Activated naive CD4-positive, alpha-beta T cell treated with anti-CD3 and anti-CD28 coated beads, Interleukin-2, amount 50 U/mL, for 72 hours (primary cell): ENCODE measurements at regions not wholly inside any gene's neighbourhood (a gene's known extent, or its start where the extent isn't known, plus 50 kb on each side); places are given as distances from the start of the nearest gene placed in this dataset.

Experiments used
- ATAC-seq, 2 donors: fragments of 150-1000 bp; cut with Tn5 transposase; 2 replicates each; pipeline ENCODE4 v1.10.0; 2021; ENCODE audit warnings: mild to moderate bottlenecking in 2 of 2, moderate library complexity in 2 of 2
- DNase-seq, 2 donors: peaks; one replicate each; pipeline ENCODE4 v3.0.0; 2021 to 2022; ENCODE audit warnings: low spot score in 2 of 2
- H3K27ac Mint-ChIP-seq, 2 donors: one replicate each; pipeline ENCODE4 v1.8.0; 2022; ENCODE audit warnings: mild to moderate bottlenecking in 2 of 2, mixed read lengths in 2 of 2
- H3K36me3 Mint-ChIP-seq, 2 donors: one replicate each; pipeline ENCODE4 v1.8.0; 2022; ENCODE audit warnings: mixed read lengths in 2 of 2
- H3K9me3 Mint-ChIP-seq, 2 donors: one replicate each; pipeline ENCODE4 v1.8.0; 2022; ENCODE audit warnings: mixed read lengths in 2 of 2

DNA sequence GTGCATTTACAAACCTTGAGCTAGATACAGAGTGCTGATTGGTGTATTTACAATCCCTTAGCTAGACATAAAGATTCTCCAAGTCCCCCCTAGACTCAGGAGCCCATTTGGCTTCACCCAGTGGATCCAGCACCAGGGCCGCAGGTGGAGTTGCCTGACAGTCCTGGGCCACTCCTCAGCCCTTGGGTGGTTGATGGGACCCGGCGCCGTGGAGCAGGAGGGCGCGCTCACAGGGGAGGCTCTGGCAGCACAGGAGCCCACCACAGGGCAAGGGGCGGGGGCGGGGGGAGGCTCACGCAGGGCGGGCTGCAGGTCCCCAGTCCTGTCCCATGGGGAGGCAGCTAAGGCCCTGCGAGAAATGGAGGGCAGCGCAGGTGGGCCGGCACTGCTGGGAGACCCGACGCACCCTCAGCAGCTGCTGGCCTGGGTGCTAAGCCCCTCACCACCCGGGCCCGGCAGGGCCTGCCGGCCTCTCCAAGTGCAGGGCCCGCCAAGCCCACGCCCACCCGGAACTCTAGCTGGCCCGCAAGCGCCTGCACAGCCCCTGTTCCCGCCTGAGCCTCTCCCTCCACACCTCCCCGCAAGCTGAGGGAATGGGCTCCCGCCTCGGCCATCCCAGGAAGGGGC, 613.5 kb downstream of the TLE4 start:
- H3K9me3 Mint-ChIP-seq, result peaks cover 0 to 3% of the 10 kb centered on the region in 2 donors
- DNase-seq, result no peak
- H3K27ac Mint-ChIP-seq, result no peak overlapping the region
- ATAC-seq, result no peak
- H3K36me3 Mint-ChIP-seq, result no peaks in the 10 kb centered on the region

DNA sequence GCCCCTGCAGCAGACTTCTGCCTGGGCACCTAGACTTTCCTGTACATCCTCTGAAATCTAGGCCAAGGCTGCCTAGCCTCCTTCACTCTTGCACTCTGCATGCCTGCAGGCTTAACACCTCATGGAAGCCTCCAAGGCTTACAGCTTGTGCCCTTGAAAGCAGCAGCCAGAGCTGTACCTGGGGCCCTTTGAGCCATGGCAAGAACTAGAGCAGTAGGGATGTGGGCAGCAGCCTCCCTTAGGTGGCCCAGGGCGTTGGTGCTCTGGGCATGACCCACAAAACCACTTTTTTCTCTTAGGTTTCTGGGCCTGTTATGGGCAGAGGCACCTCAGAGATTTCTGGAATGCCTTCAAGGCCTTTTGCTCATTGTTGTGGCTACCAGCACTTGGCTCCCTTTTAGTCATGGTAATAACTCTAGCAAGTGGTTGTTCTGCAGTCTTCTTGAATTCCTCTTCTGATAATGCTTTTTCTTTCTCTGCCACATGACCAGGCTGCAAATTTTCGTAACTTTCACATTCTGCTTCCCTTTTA, 606.2 kb downstream of the TLE4 start:
- ATAC-seq, result no peak
- Mint-ChIP-seq H3K9me3 (peaks cover 0 to 4% of the 10 kb centered on the region in 2 donors), H3K27ac (no peak overlapping the region), H3K36me3 (no peaks in the 10 kb centered on the region)
- DNase-seq, result no peak

DNA sequence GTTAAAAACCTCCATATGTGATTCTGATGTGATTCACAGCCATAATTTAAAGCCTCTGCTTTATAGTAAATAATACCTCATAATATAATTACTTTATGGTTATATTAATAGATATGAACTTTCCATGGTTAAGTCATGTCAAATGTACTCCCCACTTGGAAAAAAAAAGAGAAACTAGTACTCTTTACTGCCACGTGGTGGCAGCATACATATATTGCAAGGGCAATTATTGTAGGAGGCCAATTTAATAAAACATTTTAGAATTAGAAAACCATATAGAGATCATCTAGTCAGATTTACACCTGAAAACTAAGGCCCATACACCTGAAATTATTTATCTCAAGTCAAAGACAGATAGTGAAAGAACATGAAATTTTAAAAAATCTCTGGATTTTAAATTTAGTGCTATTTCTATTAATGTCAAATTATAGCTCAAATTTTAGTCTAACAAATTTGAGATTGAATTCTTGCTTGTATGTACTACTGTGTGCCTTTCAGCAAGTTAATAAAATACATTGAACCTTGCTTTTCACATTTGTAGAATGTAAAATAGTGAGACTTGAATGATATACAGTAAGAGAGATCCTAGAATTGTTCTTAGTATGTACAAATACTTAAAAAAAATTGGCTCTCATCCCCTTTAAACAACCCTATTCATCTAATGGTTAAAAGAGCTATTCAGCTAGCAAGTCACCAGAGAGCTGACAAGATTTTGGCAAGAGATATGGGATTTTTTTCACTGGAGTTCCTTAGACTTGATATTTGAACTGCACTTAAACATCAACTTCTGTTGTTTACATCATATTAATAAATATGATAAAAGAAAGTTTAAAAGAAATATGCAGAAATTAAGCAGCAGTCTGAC, 603.8 kb downstream of the TLE4 start:
- ATAC-seq (no peak), DNase-seq (no peak)
- H3K36me3 Mint-ChIP-seq, result no peaks in the 10 kb centered on the region
- no peak overlapping the region for H3K27ac Mint-ChIP-seq
- peaks cover 0 to 4% of the 10 kb centered on the region in 2 donors for H3K9me3 Mint-ChIP-seq

DNA sequence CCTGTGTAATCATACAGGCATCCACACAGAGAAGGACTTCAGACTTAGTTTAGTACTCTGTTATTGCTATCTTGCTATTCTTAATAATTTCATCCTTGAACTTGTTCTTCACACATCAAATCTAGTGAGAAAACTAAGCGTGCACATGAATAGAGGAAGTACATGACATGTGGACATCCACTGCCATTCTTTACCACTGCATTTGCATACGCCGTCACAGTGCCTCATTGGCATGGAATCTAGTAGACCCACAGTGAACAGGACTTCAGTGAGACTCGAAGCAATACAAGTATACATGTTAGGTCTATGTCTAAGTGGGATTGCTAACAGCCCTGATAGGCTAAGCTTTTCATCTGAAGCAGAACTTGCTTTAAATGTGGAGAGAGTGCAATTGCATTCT, 592.1 kb downstream of the TLE4 start:
- no peak overlapping the region for H3K27ac Mint-ChIP-seq
- no peaks in the 10 kb centered on the region for H3K36me3 Mint-ChIP-seq
- ATAC-seq, result no peak
- H3K9me3 Mint-ChIP-seq, result no peaks in the 10 kb centered on the region
- no peak for DNase-seq

DNA sequence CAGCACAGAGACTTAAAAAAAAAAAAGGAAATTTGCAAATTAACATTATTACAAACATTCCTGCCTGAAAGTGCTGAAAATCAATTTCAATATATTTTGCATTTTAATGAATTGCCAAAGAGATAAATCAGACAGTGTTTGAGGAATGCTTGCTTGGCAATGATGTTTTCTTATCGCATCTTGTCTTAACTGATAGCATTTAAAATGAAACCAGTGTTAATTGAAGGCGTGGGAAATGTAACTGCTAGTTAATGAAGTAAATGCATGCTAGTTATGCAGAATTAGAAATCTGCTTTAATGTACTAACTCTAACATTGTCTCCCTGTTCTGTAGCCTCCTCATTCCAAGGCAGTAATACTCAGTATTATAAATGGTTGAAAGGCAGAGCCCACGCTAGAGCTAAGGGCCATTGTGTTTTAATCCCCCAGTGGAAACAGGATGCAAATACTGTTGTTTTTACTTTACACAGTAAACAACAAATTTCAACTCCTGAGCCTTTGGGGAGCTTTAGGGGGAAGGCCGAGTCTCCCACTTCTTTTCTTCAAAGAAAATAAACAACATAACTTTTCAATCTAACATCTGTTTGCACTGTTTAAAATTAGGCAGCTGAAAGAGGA, 586.9 kb downstream of the TLE4 start:
- DNase-seq, result no peak
- no peaks in the 10 kb centered on the region for H3K36me3 Mint-ChIP-seq
- no peak overlapping the region for H3K27ac Mint-ChIP-seq
- ATAC-seq, result no peak
- peaks cover 0 to 2% of the 10 kb centered on the region in 2 donors for H3K9me3 Mint-ChIP-seq

DNA sequence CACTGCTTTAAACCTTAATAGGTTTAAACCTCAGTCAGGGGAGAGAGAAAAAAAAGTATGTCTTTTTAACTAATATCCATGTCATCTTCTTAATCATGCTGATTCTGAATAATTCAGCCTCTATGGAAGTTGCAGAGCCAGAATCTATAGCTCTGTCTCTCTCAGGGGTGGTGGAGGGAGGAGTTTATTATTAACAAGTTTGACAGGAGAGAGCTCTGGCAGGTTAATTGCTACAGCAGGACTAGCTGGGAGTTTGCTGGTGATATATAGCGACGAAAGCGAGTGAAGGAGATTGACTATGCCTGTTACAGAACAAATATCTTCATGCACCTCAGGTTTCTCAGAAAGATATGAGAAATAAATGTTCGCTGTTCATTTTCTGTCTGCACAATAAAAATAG, 586.4 kb downstream of the TLE4 start:
- Mint-ChIP-seq H3K9me3 (peaks cover 0 to 5% of the 10 kb centered on the region in 2 donors), H3K27ac (no peak overlapping the region), H3K36me3 (no peaks in the 10 kb centered on the region)
- no peak for ATAC-seq
- no peak for DNase-seq

DNA sequence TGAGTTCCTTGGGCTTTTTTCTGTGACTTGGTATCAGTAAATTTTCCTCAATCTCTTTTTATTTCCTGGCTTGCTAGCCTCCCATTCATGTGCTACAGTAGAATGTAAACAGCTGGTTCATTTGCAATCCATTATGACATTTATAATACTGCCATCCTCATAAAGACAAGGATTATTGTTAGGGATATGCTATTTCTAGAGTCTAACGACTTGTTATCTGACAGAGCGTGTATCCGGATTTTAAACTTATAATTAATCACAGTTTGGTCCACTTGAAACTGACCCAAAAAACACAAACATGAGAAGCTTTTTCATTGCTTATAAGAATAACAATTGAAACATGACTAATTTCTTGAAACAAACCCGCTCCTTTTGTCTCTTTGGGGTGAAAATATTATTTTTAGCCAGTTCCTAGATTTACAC, 585.8 kb downstream of the TLE4 start:
- no peak for ATAC-seq
- H3K36me3 Mint-ChIP-seq, result no peaks in the 10 kb centered on the region
- no peak overlapping the region for H3K27ac Mint-ChIP-seq
- DNase-seq, result no peak
- peaks cover 0 to 5% of the 10 kb centered on the region in 2 donors for H3K9me3 Mint-ChIP-seq

DNA sequence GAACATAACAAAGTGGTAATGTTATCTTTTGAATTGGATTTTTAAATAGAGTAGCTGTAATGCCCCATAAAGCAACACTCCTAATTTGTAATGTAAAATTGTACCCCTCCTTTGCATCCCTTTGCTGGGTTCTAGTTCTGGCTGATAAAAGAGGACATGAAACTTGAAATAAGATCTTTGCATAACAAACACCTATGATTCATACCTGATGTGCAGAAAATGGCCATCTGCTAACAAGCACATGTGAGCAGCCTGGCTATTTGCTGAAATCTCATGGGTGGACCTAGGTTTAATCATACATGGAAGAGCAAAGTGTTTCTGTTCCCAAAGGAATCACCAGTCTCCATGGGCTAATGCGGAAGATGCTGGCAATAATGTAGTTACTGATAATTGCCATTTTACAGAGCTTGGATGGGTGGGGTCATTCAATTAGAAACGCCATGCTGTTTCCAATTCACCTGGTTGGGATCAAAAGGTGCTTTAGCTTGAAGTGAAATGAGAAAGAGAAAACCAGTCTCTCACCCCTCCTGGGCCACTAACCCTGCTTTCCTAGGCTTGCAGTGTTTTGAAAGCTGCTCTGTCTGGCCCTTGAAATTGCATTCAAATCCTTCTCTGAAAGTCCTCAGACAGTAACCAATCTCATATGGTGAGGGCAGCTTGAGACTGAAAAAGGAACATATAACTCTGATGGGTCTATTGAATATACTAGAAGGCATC, 585.1 kb downstream of the TLE4 start:
- DNase-seq (no peak), ATAC-seq (no peak)
- no peak overlapping the region for H3K27ac Mint-ChIP-seq
- H3K9me3 Mint-ChIP-seq, result peaks cover 5% of the 10 kb centered on the region in 2 donors
- no peaks in the 10 kb centered on the region for H3K36me3 Mint-ChIP-seq

DNA sequence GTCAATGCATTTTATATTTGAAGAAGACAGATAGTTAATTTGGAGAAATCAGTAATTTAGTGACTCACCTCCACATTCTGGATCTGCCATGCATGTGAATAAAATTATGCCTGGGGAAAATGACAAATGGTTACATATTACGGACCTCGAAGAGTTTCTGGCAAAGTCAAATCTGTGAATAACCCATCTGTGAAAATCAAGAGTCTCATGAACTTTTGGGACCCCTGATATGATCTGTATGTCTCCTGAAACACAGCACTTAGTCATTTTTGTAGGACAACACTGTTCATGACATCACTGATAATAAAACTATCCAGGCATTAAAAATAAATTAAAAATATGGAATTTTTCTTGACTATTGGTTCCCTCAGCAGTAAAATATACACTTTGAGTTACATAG, 584.5 kb downstream of the TLE4 start:
- Mint-ChIP-seq H3K36me3 (no peaks in the 10 kb centered on the region), H3K9me3 (peaks cover 5 to 9% of the 10 kb centered on the region in 2 donors), H3K27ac (no peak overlapping the region)
- no peak for DNase-seq
- no peak for ATAC-seq

DNA sequence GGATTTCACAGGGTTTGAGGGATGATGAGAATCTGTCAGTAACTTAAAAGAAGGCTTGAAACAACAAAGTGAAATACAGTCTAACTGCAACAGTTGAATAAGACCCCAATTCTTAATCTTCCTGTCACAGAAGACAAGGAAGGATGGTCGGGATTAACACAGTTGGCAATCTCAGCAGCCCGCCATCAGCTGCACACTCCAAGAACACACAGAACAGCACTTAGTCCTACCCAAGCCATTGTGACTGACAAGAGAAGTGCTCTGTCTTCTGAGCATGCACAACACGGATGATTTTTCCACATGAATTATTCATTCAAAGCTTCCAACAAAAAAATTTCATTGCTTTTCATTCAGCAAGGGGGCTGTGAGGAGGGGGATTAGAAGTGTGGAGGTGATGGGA, 576.1 kb downstream of the TLE4 start:
- peaks cover 4 to 10% of the 10 kb centered on the region in 2 donors for H3K36me3 Mint-ChIP-seq
- ATAC-seq, result no peak
- H3K27ac Mint-ChIP-seq, result no peak overlapping the region

DNA sequence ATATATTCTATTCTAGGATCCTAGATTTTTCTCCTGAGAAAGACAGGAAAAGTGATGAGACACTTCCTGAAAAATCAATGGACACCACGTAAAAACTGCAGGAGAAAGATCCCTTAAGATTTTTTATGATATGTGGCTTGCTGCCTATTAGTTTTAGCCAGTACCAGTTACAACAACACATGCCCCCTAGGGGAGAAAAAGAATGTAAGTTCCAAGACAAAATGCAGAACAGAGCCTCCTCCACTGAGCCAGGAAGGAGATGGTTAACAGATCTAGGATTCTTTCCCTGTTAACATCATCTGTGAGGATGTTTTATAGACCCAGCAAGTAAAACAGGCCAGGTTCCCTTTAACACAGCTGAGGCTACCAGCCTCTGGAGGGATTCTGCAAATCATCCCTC, 574.7 kb downstream of the TLE4 start:
- DNase-seq, result no peak
- Mint-ChIP-seq H3K36me3 (peaks cover 4 to 10% of the 10 kb centered on the region in 2 donors), H3K9me3 (peaks cover 11 to 18% of the 10 kb centered on the region in 2 donors), H3K27ac (no peak overlapping the region)
- ATAC-seq, result no peak

More for the DNA sequence above, 576.1 kb downstream of the TLE4 start:
- H3K9me3 Mint-ChIP-seq, result peaks cover 11 to 27% of the 10 kb centered on the region in 2 donors
- no peak for DNase-seq

DNA sequence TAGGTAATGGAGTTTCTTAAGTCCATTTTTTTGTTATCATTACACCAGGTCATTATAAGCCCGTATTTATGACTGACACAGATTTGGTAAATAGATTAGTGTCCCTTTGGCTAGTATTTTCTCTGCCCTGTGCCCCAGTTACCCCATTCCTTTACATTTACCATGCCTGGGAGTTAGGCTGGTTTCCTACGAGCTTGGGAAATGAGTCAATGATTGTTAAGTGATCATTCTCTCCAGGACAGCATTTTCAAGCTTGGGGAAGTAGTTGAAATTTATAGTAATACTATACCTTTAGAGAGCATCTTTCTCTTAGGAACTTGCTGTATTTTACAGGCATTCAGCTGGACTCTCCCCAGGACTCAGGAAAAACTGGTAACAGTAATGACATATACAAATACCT, 573.1 kb downstream of the TLE4 start:
- no peak overlapping the region for H3K27ac Mint-ChIP-seq
- DNase-seq (no peak), ATAC-seq (no peak)
- peaks cover 6 to 10% of the 10 kb centered on the region in 2 donors for H3K9me3 Mint-ChIP-seq
- peaks cover 4 to 9% of the 10 kb centered on the region in 2 donors for H3K36me3 Mint-ChIP-seq

DNA sequence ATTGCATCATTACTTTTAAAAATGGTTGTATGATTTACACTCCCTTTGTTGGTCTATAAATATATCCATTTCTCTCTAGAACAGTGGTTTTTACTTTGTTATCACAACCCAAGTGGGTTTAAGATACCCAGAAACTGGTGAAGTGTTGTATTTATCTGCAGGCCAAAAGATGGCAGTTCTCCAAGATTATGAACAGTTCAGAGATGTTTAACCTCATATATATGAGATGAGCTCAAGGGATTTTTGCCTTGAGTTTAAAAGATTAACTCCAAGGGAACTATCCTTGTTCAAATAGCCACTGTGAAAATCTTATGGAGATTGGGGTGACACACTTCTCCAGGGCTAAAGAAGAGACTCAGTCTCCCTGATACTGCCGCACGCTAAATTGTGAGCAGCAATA, 572.6 kb downstream of the TLE4 start:
- Mint-ChIP-seq H3K36me3 (peaks cover 4% of the 10 kb centered on the region in 2 donors), H3K9me3 (peaks cover 3 to 6% of the 10 kb centered on the region in 2 donors), H3K27ac (no peak overlapping the region)
- ATAC-seq, result no peak
- no peak for DNase-seq

DNA sequence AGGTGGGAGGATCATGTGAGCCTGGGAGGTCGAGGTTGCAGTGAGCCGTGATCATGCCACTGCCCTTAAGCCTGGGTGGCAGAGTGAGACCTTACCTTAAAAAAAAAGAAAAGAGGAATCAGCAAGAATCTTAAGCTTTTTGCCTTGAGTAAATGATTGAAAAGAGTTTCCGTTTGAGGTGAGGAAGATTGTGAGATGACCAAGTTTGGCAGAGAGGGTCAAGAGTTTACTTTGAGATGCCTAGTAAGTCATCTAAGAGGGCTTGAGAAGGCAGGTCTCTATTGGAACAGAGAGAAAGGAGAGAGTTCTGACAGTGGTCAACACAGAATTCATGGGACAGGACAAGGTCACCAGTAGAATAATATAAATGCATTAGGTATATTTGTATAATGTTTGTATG, 572.1 kb downstream of the TLE4 start:
- DNase-seq (no peak), ATAC-seq (no peak)
- Mint-ChIP-seq H3K9me3 (peaks cover under 1% of the 10 kb centered on the region in 2 donors), H3K27ac (peak overlapping the region in 1 of 2 donors; percentile 16), H3K36me3 (peaks cover 0 to under 1% of the 10 kb centered on the region in 2 donors)

DNA sequence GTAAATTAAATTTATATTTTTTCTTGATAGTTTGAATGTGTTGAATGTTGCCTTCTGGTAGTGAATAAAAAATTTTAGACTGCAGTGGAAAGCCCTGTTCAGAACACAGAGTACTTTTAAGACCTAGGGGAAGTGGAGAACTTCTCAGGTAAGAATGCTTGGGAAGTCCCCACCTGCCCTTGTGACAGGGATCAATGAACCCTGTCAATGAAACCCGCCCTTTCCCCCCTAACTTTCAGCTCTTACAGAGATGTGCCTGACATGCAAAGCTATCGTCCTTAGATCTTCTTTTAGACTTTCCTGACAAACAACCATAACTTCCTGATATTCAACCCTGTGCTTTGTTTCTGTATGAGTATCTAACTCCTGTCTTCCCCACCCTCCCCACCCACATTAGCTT, 562.7 kb downstream of the TLE4 start:
- H3K36me3 Mint-ChIP-seq, result no peaks in the 10 kb centered on the region
- DNase-seq, result no peak
- peak overlapping the region in 1 of 2 donors; percentile 61 for H3K27ac Mint-ChIP-seq
- no peaks in the 10 kb centered on the region for H3K9me3 Mint-ChIP-seq
- peak in 1 of 2 donors; percentile 59 for ATAC-seq

DNA sequence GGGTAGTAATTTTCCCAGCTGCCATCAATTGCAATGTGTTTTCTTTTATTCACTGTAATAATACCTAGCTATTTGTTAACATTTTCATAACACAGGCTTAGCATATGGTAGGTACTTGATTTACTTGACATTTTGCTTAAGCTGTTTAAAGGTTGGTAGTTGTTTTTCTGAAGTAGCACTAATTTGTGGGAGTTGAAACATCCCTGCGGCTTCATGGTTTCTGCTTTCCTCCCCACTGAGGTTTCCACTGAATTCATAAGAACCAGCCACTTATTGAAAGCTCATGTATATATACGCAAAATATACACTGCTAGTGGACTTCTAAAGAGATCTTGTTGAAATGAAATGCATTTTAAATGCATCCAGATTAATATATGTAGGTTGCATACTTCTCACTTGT, 559.9 kb downstream of the TLE4 start:
- no peak for ATAC-seq
- H3K9me3 Mint-ChIP-seq, result no peaks in the 10 kb centered on the region
- no peak for DNase-seq
- no peaks in the 10 kb centered on the region for H3K36me3 Mint-ChIP-seq
- H3K27ac Mint-ChIP-seq, result no peak overlapping the region

DNA sequence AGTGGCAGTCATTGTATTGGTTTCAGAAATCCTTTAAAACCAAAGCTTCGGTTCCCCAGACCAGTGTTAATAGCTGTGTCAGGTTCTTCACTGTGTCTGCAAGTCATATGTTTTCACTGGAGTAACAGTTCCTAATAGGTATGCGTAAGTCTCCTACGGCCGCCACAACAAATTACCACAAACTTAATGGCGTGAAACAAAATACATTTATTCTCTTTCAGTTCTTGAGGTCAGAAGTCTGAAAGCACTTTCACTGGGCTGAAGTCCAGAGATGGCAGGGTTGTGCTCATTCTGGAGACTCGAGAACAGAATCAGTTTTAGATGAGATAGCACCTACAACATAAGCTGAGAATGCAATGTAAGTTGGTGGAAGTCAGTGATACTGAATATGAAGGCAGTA, 556.2 kb downstream of the TLE4 start:
- Mint-ChIP-seq H3K9me3 (no peaks in the 10 kb centered on the region), H3K36me3 (no peaks in the 10 kb centered on the region), H3K27ac (no peak overlapping the region)
- ATAC-seq, result no peak
- no peak for DNase-seq
